ENCODE measurements at regions not wholly inside any gene's neighbourhood (a gene's known extent, or its start where the extent isn't known, plus 50 kb on each side); places are given as distances from the start of the nearest gene placed in this dataset.

- Histone ChIP-seq H3K9ac (ENCODE audit: low read length) (no peak overlapping the region), H3K79me2 (ENCODE audit: low read length) (no peaks in the 10 kb centered on the region), H3K4me1 (ENCODE audit: low read length) (no peaks in the 10 kb centered on the region), H3K4me2 (ENCODE audit: low read length) (no peak overlapping the region), H3K9me3 (ENCODE audit: insufficient read depth, low read length) (no peaks in the 10 kb centered on the region), H3K27ac (ENCODE audit: low read length) (no peak overlapping the region), H3K36me3 (replicated peaks; ENCODE audit: low read depth, low read length) (no peaks in the 10 kb centered on the region), H4K20me1 (ENCODE audit: insufficient read depth, low read length) (no peaks in the 10 kb centered on the region), H3K27me3 (ENCODE audit: low read depth, low read length) (no peaks in the 10 kb centered on the region), H3K4me3 (ENCODE audit: low read length) (no peak overlapping the region), H2AFZ (ENCODE audit: low read depth, low read length) (no peak overlapping the region)
- TF ChIP-seq EZH2phosphoT487 (IDR thresholded peaks at IDR 0.05; ENCODE audit: low read depth): no peak
- TF ChIP-seq, protein P1, sequence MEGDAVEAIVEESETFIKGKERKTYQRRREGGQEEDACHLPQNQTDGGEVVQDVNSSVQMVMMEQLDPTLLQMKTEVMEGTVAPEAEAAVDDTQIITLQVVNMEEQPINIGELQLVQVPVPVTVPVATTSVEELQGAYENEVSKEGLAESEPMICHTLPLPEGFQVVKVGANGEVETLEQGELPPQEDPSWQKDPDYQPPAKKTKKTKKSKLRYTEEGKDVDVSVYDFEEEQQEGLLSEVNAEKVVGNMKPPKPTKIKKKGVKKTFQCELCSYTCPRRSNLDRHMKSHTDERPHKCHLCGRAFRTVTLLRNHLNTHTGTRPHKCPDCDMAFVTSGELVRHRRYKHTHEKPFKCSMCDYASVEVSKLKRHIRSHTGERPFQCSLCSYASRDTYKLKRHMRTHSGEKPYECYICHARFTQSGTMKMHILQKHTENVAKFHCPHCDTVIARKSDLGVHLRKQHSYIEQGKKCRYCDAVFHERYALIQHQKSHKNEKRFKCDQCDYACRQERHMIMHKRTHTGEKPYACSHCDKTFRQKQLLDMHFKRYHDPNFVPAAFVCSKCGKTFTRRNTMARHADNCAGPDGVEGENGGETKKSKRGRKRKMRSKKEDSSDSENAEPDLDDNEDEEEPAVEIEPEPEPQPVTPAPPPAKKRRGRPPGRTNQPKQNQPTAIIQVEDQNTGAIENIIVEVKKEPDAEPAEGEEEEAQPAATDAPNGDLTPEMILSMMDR (IDR thresholded peaks at IDR 0.05; ENCODE audit: low read depth, low read length): no peak
These were observed 54.0 kb upstream of the GALNT17 start for GRCh38 chr7:71077743-71078476.
